Activated CD4-positive, CD25-positive, alpha-beta regulatory T cell treated with anti-CD3 and anti-CD28 coated beads, Interleukin-2, amount 50 U/mL, for 24 hours (primary cell): ENCODE measurements at regions not wholly inside any gene's neighbourhood (a gene's known extent, or its start where the extent isn't known, plus 50 kb on each side); places are given as distances from the start of the nearest gene placed in this dataset.
"Not testable (repeated sequence)": the region's sequence is repeated elsewhere in the genome, so short reads cannot be mapped to it uniquely, and the experiment has no call there.

ENCODE experiments used
- ATAC-seq, 2 donors: fragments of 150-1000 bp; cut with Tn5 transposase; one replicate each; pipeline ENCODE4 v1.10.0; 2021; ENCODE audit warnings: mild to moderate bottlenecking in 1 of 2, moderate library complexity in 1 of 2

DNA sequence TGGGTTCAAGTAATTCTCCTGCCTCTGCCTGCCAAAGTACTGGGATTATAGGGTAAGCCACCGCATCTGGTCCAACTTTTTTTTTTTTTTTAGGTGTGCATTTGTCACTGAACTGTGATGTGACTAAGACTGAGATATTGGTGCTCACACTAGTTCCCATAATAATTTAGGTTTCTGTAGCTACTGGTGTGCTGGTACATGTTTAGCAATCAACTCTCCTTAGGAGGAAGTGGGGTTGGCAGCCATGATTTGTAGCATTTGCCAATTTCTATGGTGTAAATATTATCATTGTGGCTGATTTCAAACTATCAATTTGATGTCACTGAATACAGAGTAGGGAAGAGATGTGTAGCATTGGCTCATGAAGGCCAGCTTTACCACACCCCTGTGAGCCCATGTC is 372.7 kb downstream of the EDEM1 start:
- ATAC-seq, result no peak

DNA sequence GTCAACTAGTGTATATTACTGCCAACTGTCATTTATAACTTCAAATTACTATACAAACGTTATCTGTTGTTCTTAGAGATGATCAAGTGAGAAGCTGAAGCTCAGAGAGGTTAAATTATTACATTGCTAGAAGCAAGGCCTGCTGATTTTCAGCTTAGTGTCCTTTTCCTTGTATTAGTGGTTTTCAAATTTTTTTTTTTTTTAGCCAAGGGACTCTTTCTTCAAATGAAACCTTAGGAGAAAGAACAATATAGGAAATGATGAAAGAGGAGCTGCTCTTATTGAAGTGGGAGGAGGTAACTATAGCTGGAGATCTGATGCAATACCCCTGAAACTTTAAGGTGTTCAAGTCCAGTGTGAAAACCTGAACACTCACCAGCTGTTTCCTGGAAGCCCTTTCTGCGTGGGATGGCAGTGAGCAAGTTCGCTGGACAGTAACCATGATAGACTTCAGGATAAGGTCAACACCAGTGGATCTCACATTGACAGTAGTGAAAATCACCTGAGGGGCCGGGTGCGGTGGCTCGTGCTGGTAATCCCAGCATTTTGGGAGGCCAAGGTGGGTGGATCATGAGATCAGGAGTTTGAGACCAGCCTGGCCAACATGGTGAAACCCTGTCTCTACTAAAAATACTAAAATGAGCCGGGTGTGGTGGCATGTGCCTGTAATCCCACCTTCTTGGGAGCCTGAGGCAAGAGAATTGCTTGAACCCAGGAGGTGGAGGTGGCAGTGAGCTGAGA is 376.2 kb downstream of the EDEM1 start:
- ATAC-seq, result no peak

DNA sequence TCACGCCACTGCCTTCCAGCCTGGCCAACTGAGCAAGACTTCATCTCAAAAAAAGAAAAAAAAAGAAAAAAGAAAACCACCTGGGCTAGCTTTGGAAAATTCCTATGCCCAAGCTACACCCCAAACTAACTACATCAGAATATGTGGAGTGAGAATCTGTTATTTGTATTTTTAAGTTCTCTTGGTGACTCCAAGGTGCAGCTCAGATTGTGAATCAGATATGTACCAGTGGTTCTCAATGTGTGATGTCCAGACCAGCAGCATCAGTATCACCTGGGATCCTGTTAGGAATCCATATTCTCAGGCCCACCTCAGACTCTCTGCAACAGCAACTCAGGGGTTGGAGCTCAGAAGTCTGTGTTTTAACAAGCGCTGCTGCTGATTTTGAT is 376.8 kb downstream of the EDEM1 start:
- no peak for ATAC-seq

DNA sequence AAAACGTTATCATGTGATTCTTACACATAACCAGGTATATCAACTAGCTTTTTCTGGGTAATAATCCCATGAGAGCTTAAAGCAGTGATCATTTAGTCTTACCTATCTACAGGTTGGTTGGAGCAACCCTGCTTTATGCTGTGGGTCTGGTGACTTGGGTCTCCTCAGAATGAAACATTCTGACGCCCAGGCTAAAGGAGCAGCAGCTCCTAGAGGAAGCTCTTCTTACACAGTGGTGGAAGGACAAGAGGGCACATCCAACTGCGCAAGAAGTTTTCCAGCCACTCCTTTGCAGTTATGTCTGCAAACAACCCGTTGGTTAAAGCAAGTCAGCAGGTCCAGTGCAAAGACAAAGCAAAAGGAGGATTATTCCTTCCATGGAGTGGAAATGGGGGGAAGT is 377.5 kb downstream of the EDEM1 start:
- ATAC-seq, result no peak

DNA sequence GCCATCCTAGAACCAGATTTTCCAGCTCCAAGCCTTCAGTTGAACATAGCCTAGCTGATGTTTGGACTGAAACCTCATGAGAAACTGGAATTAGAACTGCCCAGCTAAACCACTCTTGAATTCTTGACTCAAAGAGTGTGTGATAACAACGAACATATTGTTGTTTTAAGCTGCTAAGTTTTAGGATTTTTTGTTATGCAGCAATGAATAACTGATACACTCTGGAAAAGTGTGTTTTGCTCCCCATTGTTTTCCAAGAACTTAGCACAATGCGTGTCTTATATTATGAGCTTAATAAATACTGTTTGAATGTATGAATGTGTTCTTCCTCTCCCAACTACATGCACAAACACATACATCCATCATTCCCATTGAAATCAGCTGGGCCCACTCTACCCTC is 379.6 kb downstream of the EDEM1 start:
- ATAC-seq, result no peak

DNA sequence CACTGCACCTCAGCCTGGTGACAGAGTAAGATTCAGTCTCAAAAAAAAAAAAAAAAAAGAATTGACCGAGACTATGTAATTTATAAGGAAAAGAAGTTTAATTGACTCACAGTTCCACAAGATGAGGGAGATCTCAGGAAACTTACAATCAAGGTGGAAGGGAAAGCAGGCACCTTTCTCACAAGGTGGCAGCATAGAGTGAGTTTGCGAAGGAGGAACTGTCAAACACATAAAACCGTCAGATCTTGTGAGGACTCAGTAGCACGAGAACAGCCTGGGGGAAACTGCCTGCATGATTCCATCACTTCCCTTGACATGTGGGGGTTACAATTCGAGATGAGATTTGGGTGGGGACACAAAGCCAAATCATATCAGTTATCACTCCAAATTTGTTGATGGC is 380.9 kb downstream of the EDEM1 start:
- ATAC-seq, result no peak

DNA sequence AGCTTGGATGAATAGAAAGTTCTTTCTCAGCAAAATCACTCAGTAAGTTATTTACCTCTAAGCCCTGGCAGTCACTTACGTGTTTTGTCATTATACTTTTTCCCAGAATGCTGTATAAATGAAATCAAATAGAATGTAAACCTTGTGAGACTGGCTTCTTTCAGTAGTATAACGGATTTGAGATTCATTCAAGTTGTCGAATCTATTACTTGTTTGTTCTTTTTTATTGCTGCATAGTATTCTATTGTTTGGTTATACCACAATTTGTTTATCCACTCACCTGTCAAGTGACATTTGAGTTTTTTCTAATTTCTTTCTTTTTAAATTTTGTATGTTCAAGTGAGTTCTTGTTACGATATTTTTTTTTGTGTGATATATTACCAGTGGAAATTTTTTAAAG is 381.6 kb downstream of the EDEM1 start:
- ATAC-seq, result no peak

DNA sequence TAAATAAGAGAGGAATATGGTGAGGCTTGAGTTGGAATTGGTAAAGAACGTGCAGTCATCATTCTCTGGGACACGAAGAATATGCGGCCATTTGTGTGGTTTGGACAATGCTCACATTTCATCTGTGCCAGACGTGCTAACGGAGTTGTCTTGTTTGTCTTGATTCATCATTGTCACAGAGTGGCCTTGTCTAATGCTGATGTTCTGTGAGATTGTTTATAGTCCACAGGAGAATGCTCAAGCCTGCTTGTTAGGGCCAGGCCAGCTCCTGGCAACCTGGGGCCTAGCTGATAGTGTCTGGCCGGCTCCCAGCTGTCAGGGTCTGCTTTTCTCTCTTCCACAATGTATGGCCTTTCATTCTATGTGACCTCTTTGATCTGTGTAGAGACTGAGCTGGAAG is 384.7 kb downstream of the EDEM1 start:
- ATAC-seq, result no peak

DNA sequence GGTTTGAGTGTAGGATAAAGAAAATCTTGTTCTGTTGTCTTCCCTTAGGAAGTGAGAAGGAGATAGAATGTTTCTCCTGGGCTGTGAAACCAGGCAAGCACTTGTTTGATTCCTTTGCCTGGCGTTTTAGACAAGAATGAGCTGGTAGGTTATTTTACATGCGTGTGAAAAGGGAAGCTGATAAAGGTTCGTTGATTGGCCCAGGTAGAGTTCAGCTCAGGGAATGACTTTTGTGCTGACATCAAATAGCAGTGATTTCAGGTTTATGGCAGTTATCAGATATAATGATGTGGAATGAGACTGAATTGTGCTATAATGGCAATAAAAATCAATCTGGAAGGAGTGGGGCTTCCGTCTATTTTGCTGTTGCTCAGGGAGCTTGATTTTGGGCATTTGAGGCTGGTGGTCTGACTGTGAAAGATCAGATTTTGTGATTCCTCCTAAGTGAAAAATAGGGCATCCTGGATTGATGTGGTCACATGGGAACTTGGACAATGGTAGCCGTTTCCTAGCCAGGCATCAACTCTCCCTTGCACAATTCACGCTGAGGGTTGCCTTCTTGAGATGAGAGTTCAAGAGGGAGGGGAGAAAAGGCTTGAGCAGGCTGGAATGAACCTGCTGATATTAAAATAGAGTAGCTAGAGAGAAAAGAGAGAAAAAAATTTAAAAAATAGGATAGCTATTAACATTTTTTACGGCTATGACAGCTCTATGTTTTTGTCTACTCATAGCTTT is 388.9 kb downstream of the EDEM1 start:
- ATAC-seq, result no peak

DNA sequence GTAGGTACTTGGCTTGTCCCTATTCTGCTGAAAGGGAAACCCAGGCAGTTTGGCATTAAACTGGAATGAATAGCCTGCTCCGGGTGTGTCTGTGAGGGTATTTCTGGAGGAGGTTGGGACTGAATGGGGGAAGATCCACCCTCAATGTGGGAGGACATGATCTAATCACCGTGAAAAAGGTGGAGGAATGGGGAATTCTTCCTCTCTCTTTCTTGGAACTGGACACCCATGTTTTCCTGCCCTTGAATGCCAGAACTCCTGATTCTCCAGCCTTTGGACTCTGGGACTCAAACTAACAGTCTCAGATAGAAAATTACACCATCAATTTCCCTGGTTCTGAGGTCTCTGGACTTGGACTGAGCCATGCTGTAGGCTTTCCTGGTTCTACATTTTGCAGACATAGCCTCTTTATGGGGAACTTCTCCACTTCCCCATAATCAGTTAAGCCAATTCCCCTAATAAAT is 391.7 kb downstream of the EDEM1 start:
- no peak for ATAC-seq

DNA sequence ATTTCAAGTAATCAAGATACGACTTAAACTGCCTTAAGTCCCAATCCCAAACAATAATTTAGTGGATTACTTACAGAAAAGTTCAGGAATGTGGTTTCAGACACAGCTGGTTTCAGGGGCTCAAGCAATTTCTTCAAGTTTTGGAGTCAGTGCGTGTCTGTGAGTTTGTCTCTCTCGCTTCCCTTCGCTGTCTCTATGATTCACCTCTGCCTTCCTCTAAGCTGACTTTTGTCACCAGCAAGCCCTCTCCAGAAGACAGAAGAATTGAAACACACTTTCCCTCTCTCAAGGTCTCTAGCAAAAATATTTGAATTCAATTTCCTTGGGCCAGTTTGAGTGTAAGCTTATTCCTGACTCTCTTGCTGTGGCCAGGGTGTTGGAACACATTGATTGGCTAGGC is 392.4 kb downstream of the EDEM1 start:
- no peak for ATAC-seq

DNA sequence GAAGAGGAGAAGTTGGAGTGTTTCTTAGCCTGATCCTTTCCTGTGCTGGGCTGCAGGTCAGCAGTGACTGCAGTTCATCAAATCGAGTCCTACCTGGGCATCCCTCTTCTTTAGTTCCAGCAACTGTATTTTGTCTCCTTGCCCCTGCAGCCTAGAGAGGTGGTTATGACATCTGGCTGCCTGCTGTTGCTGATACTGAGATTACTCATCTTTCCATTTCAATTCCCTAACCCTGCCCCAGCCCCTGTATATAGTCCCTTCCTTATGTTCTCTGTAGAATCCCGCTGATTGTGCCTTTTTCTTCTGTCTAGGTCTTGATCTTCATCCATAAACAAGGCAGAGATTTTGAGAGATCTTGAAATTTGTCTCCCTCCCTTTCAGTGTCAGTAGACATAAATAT is 393.3 kb downstream of the EDEM1 start:
- ATAC-seq, result no peak

DNA sequence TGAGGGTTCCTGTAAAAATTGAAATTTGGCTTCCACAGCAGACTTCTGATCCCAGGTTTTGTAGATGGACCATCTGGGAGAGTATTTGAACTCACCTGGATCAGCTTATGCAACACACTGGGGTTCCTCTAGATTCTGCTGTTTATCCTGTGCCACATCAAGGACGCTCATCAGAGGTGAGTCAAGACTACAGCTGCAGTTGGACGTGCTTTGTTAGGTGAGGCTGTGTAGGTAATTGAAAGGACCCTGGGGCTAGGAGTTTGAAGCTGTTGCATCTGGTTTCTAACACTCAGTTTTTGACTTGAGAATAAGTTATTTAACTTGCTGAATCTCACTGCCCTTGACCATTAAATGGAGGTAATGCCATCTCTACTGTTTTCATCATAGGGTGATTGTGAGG is 394.2 kb downstream of the EDEM1 start:
- ATAC-seq, result no peak

DNA sequence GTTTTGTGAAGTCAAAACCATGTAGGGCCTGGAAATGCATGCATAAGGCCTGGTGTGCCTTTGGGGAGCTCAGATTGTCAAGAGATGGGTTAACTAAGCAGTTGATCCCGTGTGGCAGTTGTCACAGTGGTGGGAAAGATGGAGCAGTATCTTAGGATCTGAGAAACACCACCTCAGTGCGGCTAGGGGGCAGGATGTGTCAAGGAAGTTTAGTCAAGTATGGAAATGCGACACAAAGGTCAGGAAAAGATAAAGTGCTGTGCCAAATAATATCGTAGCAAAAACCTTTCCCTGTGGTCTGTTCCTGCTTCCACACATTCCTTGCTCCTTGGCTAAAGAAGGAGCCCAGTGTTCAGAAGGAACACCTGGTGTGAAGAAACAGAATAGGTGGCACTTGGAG is 396.4 kb downstream of the EDEM1 start:
- no peak for ATAC-seq

DNA sequence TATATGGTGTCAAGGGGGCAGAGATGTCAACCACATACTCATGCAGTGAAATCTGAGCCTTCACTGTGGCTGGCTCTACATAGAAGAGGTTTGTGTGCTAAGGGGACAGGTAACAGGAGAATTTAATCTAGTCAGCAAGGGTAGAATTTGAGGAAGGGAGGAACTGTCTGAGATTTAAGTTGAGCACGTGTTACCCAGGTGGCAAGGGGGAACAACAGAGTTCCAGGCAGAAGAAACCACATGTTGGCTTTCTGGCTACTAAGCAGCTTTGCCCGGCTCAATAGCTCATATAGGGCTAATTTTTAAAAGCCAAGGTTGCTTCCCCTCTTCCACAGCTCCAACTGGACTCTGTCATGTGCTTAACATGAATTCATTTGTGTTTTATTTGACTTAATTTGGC is 397.6 kb downstream of the EDEM1 start:
- ATAC-seq, result no peak

DNA sequence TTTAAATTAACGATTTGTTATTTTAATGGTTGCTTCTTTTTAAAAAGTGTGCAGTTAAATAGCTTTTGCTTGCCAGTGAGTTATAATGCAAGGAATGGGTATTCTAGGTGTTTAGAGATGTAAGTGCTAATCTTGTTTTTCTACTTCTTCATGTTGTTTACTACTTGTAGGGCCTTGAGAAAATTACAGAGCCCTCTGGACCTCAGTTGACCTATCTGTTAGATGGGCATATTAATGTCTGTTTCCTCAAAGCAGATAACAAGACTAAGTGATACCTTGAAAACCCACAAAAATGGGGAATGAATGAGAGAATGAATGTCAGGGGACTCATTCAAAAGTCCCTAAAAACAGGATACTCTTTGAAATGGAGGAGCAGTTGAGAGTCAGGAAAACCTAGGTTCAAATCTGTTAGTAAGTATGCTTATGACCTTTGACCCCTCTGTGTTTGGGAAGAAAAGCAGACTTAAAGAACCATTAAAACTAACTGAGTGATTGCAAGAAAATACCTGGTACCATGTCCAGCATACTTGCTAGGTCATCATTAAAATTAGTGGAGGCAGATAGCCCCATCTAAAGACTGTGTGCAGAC is 419.5 kb downstream of the EDEM1 start:
- ATAC-seq, result no peak

DNA sequence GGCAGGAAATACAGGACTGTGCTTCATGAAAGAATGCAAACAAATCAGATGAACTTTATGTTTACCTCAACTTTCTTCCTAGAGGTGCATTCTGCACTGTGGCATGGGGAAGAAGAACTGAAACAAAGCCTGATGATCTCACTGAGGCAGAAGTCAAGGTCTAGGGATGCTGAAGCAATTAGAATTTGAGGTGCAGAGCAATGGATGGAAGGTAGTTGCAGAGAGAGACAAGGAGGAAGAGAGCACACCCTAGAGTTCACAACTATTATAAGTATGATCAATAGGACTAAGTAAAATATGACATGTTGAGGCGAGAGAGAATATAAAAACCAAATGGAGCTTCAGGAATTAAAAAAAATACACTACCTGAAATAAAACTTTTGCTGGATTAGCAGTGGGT is 420.1 kb downstream of the EDEM1 start:
- no peak for ATAC-seq

DNA sequence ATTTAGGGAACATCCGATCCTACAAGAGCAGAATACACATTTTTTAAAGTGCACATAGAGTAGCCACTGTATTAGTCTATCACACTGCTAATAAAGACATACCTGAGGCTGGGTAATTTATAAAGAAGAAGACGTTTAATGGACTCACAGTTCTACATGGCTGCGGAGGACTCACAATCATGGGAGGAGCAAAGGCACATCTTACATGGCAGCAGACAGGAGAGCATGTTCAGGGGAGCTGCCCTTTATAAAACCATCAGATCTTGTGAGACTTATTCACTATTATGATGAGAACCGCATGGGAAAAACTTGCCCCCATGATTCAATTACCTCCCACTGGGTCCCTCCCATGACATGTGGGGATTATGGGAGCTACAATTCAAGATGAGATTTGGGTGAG is 421.5 kb downstream of the EDEM1 start:
- ATAC-seq, result not testable (repeated sequence)

DNA sequence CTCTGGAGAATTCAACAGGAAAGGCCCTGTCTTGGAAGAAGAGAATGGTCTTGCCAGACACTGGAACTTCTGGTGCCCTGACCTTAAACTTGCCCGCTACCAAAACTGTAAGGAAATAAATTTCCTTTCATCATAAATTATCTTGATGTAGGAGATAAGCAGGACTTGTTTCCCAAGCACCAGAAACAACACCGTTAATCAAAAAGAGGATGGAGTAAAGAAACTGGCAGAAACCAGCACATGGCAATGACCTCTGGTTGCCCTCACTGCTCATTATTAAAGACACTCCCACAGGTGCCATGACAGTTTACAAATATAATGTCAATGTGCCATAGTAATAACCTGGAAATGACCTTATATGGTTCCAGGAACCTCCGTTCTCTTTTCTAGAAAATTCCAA is 426.1 kb downstream of the EDEM1 start:
- no peak for ATAC-seq

DNA sequence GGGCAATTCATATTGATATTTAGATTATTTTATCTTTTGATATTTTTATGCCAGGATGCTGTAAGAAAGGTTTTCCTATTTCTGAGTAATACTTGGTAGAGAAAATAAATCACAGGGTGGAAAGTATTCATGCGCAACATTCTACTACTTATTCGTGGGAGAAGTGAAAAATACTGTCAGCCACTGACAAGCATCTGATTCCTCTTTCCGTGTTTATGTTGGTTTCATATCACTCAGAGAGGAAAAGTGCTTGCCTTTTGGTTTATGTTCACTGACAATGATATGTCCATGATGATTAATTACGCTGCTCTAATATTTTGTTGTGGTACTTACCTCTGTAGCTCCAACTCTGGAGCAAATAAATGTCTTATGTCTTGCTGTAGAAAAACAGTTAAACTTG is 429.4 kb downstream of the EDEM1 start:
- ATAC-seq, result no peak

DNA sequence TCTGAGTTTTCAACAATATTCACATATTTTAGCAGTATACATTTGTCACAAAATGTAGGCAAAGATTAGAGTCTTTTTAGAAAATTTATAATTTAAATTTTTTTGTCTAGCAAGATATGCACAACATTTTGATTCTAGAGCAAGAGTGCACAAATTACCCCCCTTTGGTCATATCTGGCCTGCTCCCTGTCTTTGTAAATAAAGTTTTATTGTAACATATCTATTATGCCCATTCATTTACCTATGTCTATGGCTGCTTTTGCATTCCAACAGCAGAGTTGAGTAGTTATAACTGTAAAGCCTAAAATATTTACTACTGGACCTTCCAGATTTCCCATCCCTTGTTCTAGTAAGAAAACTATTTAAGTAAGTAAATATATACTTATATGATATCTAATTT is 430.7 kb downstream of the EDEM1 start:
- no peak for ATAC-seq

DNA sequence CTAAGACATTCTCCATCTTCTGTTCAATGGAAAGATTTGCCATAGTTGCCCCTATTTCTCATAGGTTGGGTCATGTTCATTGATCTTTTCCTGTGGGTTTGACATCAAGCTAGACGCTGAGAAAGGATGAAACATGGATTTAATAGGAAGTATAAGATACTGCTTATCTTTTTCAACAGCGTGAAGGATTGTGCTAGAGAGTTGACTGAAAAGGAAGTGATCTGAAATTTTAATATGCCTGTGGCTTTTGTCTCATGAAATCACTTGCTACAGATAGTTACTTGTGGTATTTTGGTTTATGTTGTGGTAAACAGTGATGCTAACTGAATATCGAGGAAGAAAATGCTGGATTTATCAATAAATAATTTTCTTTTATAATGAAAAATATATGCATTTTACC is 442.9 kb downstream of the EDEM1 start:
- no peak for ATAC-seq

DNA sequence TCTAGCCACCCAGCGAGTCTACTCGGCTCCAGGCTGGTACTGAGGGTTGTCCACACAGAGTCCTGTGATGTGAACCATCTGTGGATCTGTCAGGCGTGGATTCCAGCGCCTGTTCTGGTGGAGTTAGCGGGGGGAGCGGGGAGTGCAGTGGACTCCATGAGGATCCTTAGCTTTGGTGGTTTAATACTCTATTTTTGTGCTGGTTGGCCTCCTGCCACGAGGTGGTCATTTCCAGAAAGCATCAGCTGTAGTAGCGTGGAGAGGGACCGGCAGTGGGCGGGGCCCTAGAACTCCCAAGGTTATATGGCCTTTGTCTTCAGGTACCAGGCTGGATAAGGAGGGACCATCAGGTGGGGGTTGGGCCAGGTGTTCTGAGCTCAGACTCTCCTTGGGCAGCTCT is 446.5 kb downstream of the EDEM1 start:
- ATAC-seq, result no peak

DNA sequence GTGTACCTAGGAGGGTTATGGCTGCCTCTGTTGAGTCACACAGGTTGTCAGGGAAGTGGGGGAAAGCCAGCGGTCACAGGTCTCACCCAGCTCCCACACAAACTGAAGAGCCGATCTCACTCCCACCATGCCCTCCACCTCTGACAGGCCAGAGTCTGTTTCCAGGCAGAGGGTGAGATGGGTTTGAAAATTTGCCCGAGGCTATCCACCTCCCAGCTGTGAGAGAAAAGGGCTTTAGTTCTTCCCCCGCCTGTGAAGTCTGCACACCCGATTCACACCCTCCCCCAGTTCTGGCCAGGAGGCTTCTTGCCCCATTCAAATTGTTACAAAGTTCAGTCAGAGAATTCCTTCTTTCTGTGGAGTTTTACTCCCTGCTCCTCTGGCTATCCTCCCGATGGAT is 446.9 kb downstream of the EDEM1 start:
- ATAC-seq, result no peak
